HFFc6 (cell line): ENCODE measurements at regions not wholly inside any gene's neighbourhood (a gene's known extent, or its start where the extent isn't known, plus 50 kb on each side); places are given as distances from the start of the nearest gene placed in this dataset.

ENCODE experiments used
- DNase-seq: peaks from one replicate; pipeline ENCODE4 v3.0.0-alpha.2; 2018
- H3K27ac Mint-ChIP-seq: 2 replicates; pipeline ENCODE4 v1.8.0; 2020; ENCODE audit warnings: mild to moderate bottlenecking, mixed read lengths
- H3K27me3 Mint-ChIP-seq: 2 replicates; pipeline ENCODE4 v1.8.0; 2021; ENCODE audit warnings: mild to moderate bottlenecking, moderate library complexity, mixed read lengths; ENCODE audit not compliant: insufficient read depth
- H3K36me3 Mint-ChIP-seq: 2 replicates; pipeline ENCODE4 v1.8.0; 2021; ENCODE audit warnings: low read depth, mixed read lengths
- H3K4me1 Mint-ChIP-seq: 2 replicates; pipeline ENCODE4 v1.8.0; 2020; ENCODE audit warnings: low read depth, mixed read lengths
- H3K4me3 Mint-ChIP-seq: 2 replicates; pipeline ENCODE4 v1.8.0; 2020; ENCODE audit warnings: mild to moderate bottlenecking, moderate library complexity, mixed read lengths
- H3K9me3 Mint-ChIP-seq: 2 replicates; pipeline ENCODE4 v1.8.0; 2020; ENCODE audit warnings: mild to moderate bottlenecking, mixed read lengths
- CTCF ChIP-seq: fragments of 200-600 bp; sonication (generic); IDR thresholded peaks from 2 replicates; pipeline ENCODE4 v1.5.0; 2021; ENCODE audit warnings: antibody characterized with exemption, mild to moderate bottlenecking

GRCh38 chr13:83024232-83024631, 858.0 kb downstream of the SLITRK1 start:
- Mint-ChIP-seq H3K4me1 (peaks cover 13% of the 10 kb centered on the region), H3K9me3 (no peaks in the 10 kb centered on the region), H3K27ac (no peak overlapping the region), H3K36me3 (peaks cover 9% of the 10 kb centered on the region), H3K27me3 (no peaks in the 10 kb centered on the region), H3K4me3 (no peak overlapping the region)
- no peak for TF ChIP-seq CTCF
- no peak for DNase-seq

- Mint-ChIP-seq H3K27ac (no peak overlapping the region), H3K36me3 (no peaks in the 10 kb centered on the region)
Measured at GRCh38 chr13:83019986-83020385, 862.3 kb downstream of the SLITRK1 start.

GRCh38 chr13:83009987-83010386, 872.3 kb downstream of the SLITRK1 start:
- H3K27me3 Mint-ChIP-seq, result no peaks in the 10 kb centered on the region

More at GRCh38 chr13:83019986-83020385, 862.3 kb downstream of the SLITRK1 start:
- no peak for DNase-seq
- Mint-ChIP-seq H3K4me1 (peaks cover 10% of the 10 kb centered on the region), H3K9me3 (no peaks in the 10 kb centered on the region), H3K27me3 (no peaks in the 10 kb centered on the region), H3K4me3 (no peak overlapping the region)
- TF ChIP-seq CTCF, result no peak

GRCh38 chr13:83008212-83008929, 873.9 kb downstream of the SLITRK1 start:
- no peaks in the 10 kb centered on the region for H3K36me3 Mint-ChIP-seq
- H3K4me1 Mint-ChIP-seq, result no peaks in the 10 kb centered on the region
- TF ChIP-seq CTCF, result no peak
- no peak for DNase-seq
- no peaks in the 10 kb centered on the region for H3K27me3 Mint-ChIP-seq
- no peak overlapping the region for H3K27ac Mint-ChIP-seq
- H3K4me3 Mint-ChIP-seq, result no peak overlapping the region
- H3K9me3 Mint-ChIP-seq, result no peaks in the 10 kb centered on the region

More at GRCh38 chr13:83009987-83010386, 872.3 kb downstream of the SLITRK1 start:
- Mint-ChIP-seq H3K36me3 (no peaks in the 10 kb centered on the region), H3K4me1 (no peaks in the 10 kb centered on the region), H3K9me3 (no peaks in the 10 kb centered on the region), H3K4me3 (no peak overlapping the region), H3K27ac (no peak overlapping the region)
- no peak for TF ChIP-seq CTCF
- DNase-seq, result no peak

- no peaks in the 10 kb centered on the region for H3K27me3 Mint-ChIP-seq
Measured at GRCh38 chr13:83007226-83007625, 875.0 kb downstream of the SLITRK1 start.

More at GRCh38 chr13:83007226-83007625, 875.0 kb downstream of the SLITRK1 start:
- Mint-ChIP-seq H3K4me3 (no peak overlapping the region), H3K27ac (no peak overlapping the region), H3K9me3 (no peaks in the 10 kb centered on the region), H3K36me3 (no peaks in the 10 kb centered on the region), H3K4me1 (no peaks in the 10 kb centered on the region)
- no peak for DNase-seq
- no peak for TF ChIP-seq CTCF
